SK-N-SH (cell line): ENCODE measurements at regions not wholly inside any gene's neighbourhood (a gene's known extent, or its start where the extent isn't known, plus 50 kb on each side); places are given as distances from the start of the nearest gene placed in this dataset.

Experiments used
- CTCF ChIA-PET: fragments of 300-600, 350-600 bp; formaldehyde crosslinking; extraction: SDS; loops from one replicate; lab custom pipeline; 2021; lab: Yijun Ruan, JAX
- POLR2A ChIA-PET: fragments of 350-600 bp; sonication (Branson Sonifier 250); formaldehyde crosslinking; extraction: SDS; loops from one replicate; lab custom pipeline; 2020; ENCODE audit warnings: antibody characterized with exemption, inconsistent platforms; lab: Yijun Ruan, JAX
- DNase-seq: peaks from one replicate; pipeline ENCODE4 v3.0.0; 2012
- H2AFZ ChIP-seq: fragments of 200-600 bp; sonication (generic); 2 replicates; pipeline ENCODE4 v1.8.1; 2016; ENCODE audit warnings: antibody characterized with exemption, mild to moderate bottlenecking, low read depth
- H3F3A ChIP-seq: fragments of 200-600 bp; sonication (generic); replicated peaks from 2 replicates; pipeline ENCODE3; 2016; ENCODE audit warnings: antibody characterized with exemption, mild to moderate bottlenecking; ENCODE audit not compliant: insufficient read depth
- H3K27ac ChIP-seq, 2 experiments: fragments of 200-500 bp in 1 of 2; fragments of 200-600 bp in 1 of 2; sonication (Bioruptor generic) in 1 of 2; sonication (generic), shearing (Covaris generic) in 1 of 2; 2 replicates each; pipeline versions ENCODE4 v1.5.1 to v1.6.1; 2014 to 2016; ENCODE audit warnings: low read depth in 2 of 2, inconsistent platforms in 1 of 2, low read length in 1 of 2, mild to moderate bottlenecking in 1 of 2, mixed read lengths in 1 of 2
- H3K27me3 ChIP-seq: fragments of 200-600 bp; sonication (generic), shearing (Covaris generic); 2 replicates; pipeline ENCODE4 v1.6.1; 2016; ENCODE audit warnings: mixed run types; ENCODE audit not compliant: insufficient read depth
- H3K36me3 ChIP-seq, 2 experiments: fragments of 200-500 bp in 1 of 2; fragments of 200-600 bp in 1 of 2; sonication (Bioruptor generic) in 1 of 2; sonication (generic) in 1 of 2; replicated peaks in 1 of 2; 2 replicates each; pipeline versions ENCODE3 to v1.5.1; 2014 to 2016; ENCODE audit warnings: low read length in 1 of 2, mild to moderate bottlenecking in 1 of 2; ENCODE audit not compliant: insufficient read depth in 2 of 2, control insufficient read depth in 1 of 2
- H3K4me1 ChIP-seq, 2 experiments: fragments of 200-500 bp in 1 of 2; fragments of 200-600 bp in 1 of 2; sonication (Bioruptor generic) in 1 of 2; sonication (generic), shearing (Covaris generic) in 1 of 2; 2 replicates each; pipeline versions ENCODE4 v1.5.1 to v1.6.1; 2014 to 2016; ENCODE audit warnings: low read depth in 1 of 2, low read length in 1 of 2, mixed run types in 1 of 2; ENCODE audit not compliant: insufficient read depth in 2 of 2, control insufficient read depth in 1 of 2
- H3K4me2 ChIP-seq: fragments of 200-600 bp; sonication (generic), shearing (Covaris generic); 2 replicates; pipeline ENCODE4 v1.6.1; 2017; ENCODE audit warnings: mixed run types
- H3K4me3 ChIP-seq, 2 experiments: fragments of 200-500 bp in 1 of 2; fragments of 200-600 bp in 1 of 2; sonication (Bioruptor generic) in 1 of 2; sonication (generic), shearing (Covaris generic) in 1 of 2; 2 replicates each; pipeline versions ENCODE4 v1.5.1 to v1.8.1; 2014 to 2016; ENCODE audit warnings: low read depth in 2 of 2, inconsistent platforms in 1 of 2, low read length in 1 of 2, mild to moderate bottlenecking in 1 of 2, mixed read lengths in 1 of 2, moderate library complexity in 1 of 2
- H3K79me2 ChIP-seq: fragments of 200-600 bp; sonication (generic); 2 replicates; pipeline ENCODE4 v1.8.1; 2017; ENCODE audit warnings: mild to moderate bottlenecking; ENCODE audit not compliant: insufficient read depth
- H3K9ac ChIP-seq: fragments of 200-600 bp; sonication (generic); 2 replicates; pipeline ENCODE4 v1.6.1; 2017; ENCODE audit warnings: mixed run types
- H3K9me2 ChIP-seq: fragments of 200-600 bp; sonication (generic); 2 replicates; pipeline ENCODE4 v1.6.1; 2017; ENCODE audit warnings: mixed run types
- H3K9me3 ChIP-seq: fragments of 200-600 bp; sonication (generic); 2 replicates; pipeline ENCODE4 v1.6.1; 2017; ENCODE audit warnings: mixed run types, mild to moderate bottlenecking, moderate library complexity
- H4K20me1 ChIP-seq: fragments of 200-600 bp; sonication (generic); 2 replicates; pipeline ENCODE4 v1.6.1; 2017; ENCODE audit warnings: mild to moderate bottlenecking, mixed run types; ENCODE audit not compliant: insufficient read depth
- CHD2 ChIP-seq: fragments of 150-350 bp; IDR thresholded peaks from 2 replicates; pipeline ENCODE4 v1.6.1; 2018; ENCODE audit warnings: low read length; ENCODE audit not compliant: partially characterized antibody
- ELF1 ChIP-seq: IDR thresholded peaks from 2 replicates; pipeline ENCODE4 v1.4.0; 2012
- FOSL2 ChIP-seq: IDR thresholded peaks from 2 replicates; pipeline ENCODE4 v1.4.0; 2012; ENCODE audit warnings: low read depth, mild to moderate bottlenecking, moderate library complexity, borderline replicate concordance
- GABPA ChIP-seq: IDR thresholded peaks from 2 replicates; pipeline ENCODE4 v1.4.0; 2012; ENCODE audit warnings: low read depth, mild to moderate bottlenecking
- MXI1 ChIP-seq: IDR thresholded peaks from 2 replicates; pipeline ENCODE4 v1.6.1; 2012; ENCODE audit warnings: mild to moderate bottlenecking, low read depth, low read length, improper control_type of control experiment
- NRF1 ChIP-seq: IDR thresholded peaks from 2 replicates; pipeline ENCODE4 v1.6.1; 2012; ENCODE audit warnings: low read depth, mild to moderate bottlenecking, low read length
- TAF1 ChIP-seq: IDR thresholded peaks from 2 replicates; pipeline ENCODE4 v1.6.1; 2012; ENCODE audit warnings: low read depth, mild to moderate bottlenecking, low read length, moderate library complexity, borderline replicate concordance
- TCF12 ChIP-seq: IDR thresholded peaks from 2 replicates; pipeline ENCODE4 v1.4.0; 2012
- YY1 ChIP-seq: IDR thresholded peaks from 2 replicates; pipeline ENCODE4 v1.4.0; 2012; ENCODE audit warnings: low read depth, mild to moderate bottlenecking
- WGBS: methylation state at CpG from one replicate; pipeline ENCODE4 v1.1.6; 2017; ENCODE audit warnings: low lambda C conversion rate; 5-methylcytosine and 5-hydroxymethylcytosine counted together
- TF ChIP-seq, protein P1 (sequence below): IDR thresholded peaks from 2 replicates; pipeline ENCODE4 v1.6.1; 2012; ENCODE audit warnings: mild to moderate bottlenecking, low read depth, low read length, moderate library complexity
- TF ChIP-seq, protein P2 (sequence below): fragments of 200-600 bp; sonication (generic); IDR thresholded peaks from 2 replicates; pipeline ENCODE4 v1.6.1; 2017; ENCODE audit warnings: antibody characterized with exemption, mild to moderate bottlenecking, moderate library complexity
- TF ChIP-seq, protein P3 (sequence below): IDR thresholded peaks from 2 replicates; pipeline ENCODE4 v1.4.0; 2012; ENCODE audit warnings: low read depth
- TF ChIP-seq, protein P4 (sequence below): IDR thresholded peaks from 2 replicates; pipeline ENCODE4 v1.4.0; 2012; ENCODE audit warnings: low read depth, borderline replicate concordance
- TF ChIP-seq, protein P5 (sequence below): IDR thresholded peaks from 2 replicates; pipeline ENCODE4; 2012

DNA sequence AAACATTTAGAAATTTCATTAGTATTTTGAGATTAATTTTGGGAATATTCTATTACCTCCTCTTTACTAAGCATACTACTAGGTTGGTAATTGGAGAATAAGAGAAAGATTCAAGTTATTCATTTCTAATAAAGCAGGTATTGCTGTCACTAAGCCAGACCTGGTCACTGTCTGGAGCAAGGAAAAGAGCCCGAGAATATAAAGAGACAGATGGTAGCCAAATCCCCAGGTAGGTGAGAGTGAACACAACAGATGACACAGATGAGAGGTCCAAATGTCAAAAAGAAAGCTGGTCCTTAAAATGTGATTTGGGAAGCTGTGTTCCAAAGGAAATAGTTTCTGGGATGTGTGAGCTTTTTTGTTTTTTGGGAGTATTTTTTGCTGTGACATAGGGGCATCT, 128.6 kb downstream of the ZNF100 start:
- TF ChIP-seq ELF1: no peak
- TF ChIP-seq, protein P1, sequence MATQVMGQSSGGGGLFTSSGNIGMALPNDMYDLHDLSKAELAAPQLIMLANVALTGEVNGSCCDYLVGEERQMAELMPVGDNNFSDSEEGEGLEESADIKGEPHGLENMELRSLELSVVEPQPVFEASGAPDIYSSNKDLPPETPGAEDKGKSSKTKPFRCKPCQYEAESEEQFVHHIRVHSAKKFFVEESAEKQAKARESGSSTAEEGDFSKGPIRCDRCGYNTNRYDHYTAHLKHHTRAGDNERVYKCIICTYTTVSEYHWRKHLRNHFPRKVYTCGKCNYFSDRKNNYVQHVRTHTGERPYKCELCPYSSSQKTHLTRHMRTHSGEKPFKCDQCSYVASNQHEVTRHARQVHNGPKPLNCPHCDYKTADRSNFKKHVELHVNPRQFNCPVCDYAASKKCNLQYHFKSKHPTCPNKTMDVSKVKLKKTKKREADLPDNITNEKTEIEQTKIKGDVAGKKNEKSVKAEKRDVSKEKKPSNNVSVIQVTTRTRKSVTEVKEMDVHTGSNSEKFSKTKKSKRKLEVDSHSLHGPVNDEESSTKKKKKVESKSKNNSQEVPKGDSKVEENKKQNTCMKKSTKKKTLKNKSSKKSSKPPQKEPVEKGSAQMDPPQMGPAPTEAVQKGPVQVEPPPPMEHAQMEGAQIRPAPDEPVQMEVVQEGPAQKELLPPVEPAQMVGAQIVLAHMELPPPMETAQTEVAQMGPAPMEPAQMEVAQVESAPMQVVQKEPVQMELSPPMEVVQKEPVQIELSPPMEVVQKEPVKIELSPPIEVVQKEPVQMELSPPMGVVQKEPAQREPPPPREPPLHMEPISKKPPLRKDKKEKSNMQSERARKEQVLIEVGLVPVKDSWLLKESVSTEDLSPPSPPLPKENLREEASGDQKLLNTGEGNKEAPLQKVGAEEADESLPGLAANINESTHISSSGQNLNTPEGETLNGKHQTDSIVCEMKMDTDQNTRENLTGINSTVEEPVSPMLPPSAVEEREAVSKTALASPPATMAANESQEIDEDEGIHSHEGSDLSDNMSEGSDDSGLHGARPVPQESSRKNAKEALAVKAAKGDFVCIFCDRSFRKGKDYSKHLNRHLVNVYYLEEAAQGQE: no peak
- TF ChIP-seq TCF12: no peak
- TF ChIP-seq, protein P2, sequence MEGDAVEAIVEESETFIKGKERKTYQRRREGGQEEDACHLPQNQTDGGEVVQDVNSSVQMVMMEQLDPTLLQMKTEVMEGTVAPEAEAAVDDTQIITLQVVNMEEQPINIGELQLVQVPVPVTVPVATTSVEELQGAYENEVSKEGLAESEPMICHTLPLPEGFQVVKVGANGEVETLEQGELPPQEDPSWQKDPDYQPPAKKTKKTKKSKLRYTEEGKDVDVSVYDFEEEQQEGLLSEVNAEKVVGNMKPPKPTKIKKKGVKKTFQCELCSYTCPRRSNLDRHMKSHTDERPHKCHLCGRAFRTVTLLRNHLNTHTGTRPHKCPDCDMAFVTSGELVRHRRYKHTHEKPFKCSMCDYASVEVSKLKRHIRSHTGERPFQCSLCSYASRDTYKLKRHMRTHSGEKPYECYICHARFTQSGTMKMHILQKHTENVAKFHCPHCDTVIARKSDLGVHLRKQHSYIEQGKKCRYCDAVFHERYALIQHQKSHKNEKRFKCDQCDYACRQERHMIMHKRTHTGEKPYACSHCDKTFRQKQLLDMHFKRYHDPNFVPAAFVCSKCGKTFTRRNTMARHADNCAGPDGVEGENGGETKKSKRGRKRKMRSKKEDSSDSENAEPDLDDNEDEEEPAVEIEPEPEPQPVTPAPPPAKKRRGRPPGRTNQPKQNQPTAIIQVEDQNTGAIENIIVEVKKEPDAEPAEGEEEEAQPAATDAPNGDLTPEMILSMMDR: no peak
- TF ChIP-seq, protein P3, sequence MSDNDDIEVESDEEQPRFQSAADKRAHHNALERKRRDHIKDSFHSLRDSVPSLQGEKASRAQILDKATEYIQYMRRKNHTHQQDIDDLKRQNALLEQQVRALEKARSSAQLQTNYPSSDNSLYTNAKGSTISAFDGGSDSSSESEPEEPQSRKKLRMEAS: no peak
- TF ChIP-seq, protein P4, sequence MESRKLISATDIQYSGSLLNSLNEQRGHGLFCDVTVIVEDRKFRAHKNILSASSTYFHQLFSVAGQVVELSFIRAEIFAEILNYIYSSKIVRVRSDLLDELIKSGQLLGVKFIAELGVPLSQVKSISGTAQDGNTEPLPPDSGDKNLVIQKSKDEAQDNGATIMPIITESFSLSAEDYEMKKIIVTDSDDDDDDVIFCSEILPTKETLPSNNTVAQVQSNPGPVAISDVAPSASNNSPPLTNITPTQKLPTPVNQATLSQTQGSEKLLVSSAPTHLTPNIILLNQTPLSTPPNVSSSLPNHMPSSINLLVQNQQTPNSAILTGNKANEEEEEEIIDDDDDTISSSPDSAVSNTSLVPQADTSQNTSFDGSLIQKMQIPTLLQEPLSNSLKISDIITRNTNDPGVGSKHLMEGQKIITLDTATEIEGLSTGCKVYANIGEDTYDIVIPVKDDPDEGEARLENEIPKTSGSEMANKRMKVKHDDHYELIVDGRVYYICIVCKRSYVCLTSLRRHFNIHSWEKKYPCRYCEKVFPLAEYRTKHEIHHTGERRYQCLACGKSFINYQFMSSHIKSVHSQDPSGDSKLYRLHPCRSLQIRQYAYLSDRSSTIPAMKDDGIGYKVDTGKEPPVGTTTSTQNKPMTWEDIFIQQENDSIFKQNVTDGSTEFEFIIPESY: no peak
- TF ChIP-seq FOSL2: no peak
- no peak for TF ChIP-seq YY1
- TF ChIP-seq CHD2: no peak
- TF ChIP-seq, protein P5, sequence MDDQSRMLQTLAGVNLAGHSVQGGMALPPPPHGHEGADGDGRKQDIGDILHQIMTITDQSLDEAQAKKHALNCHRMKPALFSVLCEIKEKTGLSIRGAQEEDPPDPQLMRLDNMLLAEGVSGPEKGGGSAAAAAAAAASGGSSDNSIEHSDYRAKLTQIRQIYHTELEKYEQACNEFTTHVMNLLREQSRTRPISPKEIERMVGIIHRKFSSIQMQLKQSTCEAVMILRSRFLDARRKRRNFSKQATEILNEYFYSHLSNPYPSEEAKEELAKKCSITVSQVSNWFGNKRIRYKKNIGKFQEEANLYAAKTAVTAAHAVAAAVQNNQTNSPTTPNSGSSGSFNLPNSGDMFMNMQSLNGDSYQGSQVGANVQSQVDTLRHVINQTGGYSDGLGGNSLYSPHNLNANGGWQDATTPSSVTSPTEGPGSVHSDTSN: no peak
- no peak for TF ChIP-seq NRF1
- no peak for TF ChIP-seq TAF1
- TF ChIP-seq GABPA: no peak
- no peak for TF ChIP-seq MXI1
- H4K20me1 ChIP-seq: no peaks in the 10 kb centered on the region
- ChIA-PET POLR2A (no interaction called here), CTCF (no interaction called here)
- no peaks in the 10 kb centered on the region for H3K79me2 ChIP-seq
- no peaks in the 10 kb centered on the region for H3K36me3 ChIP-seq
- H3K9ac ChIP-seq: no peak overlapping the region
- H3K4me1 ChIP-seq: no peaks in the 10 kb centered on the region
- no peaks in the 10 kb centered on the region for H3K9me2 ChIP-seq
- no peaks in the 10 kb centered on the region for H3K9me3 ChIP-seq
- no peaks in the 10 kb centered on the region for H3K27me3 ChIP-seq
- no peak overlapping the region for H2AFZ ChIP-seq
- H3F3A ChIP-seq: no peaks in the 10 kb centered on the region
- no peak overlapping the region for H3K4me2 ChIP-seq
- H3K4me3 ChIP-seq: no peak overlapping the region
- DNase-seq: no peak
- 3% methylated on average over 1 of the region's 1 CpG for WGBS
- H3K27ac ChIP-seq: no peak overlapping the region
